Motor neuron (in vitro differentiated cells): ENCODE measurements at regions not wholly inside any gene's neighbourhood (a gene's known extent, or its start where the extent isn't known, plus 50 kb on each side); places are given as distances from the start of the nearest gene placed in this dataset.

Experiments
- ATAC-seq, 8 experiments: fragments of 200-7000 bp; cut with Tn5 transposase; replicated peaks in 6 of 8; 2 replicates each; pipeline ENCODE4 v1.8.0; 2021; ENCODE audit warnings: mild to moderate bottlenecking in 8 of 8, moderate library complexity in 8 of 8
- H3K27ac ChIP-seq, 2 donors: fragments of 250-450 bp; sonication (Bioruptor Pico); 2 replicates each; pipeline ENCODE4 v1.9.0; 2021; ENCODE audit warnings: antibody characterized with exemption in 2 of 2, mild to moderate bottlenecking in 2 of 2, moderate library complexity in 1 of 2
- H3K4me1 ChIP-seq, 2 donors: fragments of 250-450 bp; sonication (Bioruptor Pico); replicated peaks in 1 of 2; 2 replicates each; pipeline ENCODE4 v1.6.1; 2021; ENCODE audit warnings: antibody characterized with exemption in 2 of 2, mild to moderate bottlenecking in 2 of 2, moderate library complexity in 1 of 2
- H3K4me3 ChIP-seq, 5 donors: fragments of 250-450 bp; sonication (Bioruptor Pico); 2 replicates each; pipeline ENCODE4 v1.9.0; 2021; ENCODE audit warnings: antibody characterized with exemption in 5 of 5, mild to moderate bottlenecking in 5 of 5, moderate library complexity in 4 of 5
- WGBS, 10 experiments: fragments of 450-650 bp; shearing (Covaris generic); methylation state at CpG; one replicate each; pipeline ENCODE4 v1.0.0; 2022; 5-methylcytosine and 5-hydroxymethylcytosine counted together
- in situ Hi-C, 9 experiments: fragments of 400-800 bp; cut with MboI; loops; one replicate each; pipeline ENCODE4 v1.15.0; 2021; ENCODE audit warnings: low sequenced_read_pairs in 9 of 9, low pct_unique_long_range_greater_than_20kb in 2 of 9; ENCODE audit not compliant: unreplicated experiment in 9 of 9

DNA sequence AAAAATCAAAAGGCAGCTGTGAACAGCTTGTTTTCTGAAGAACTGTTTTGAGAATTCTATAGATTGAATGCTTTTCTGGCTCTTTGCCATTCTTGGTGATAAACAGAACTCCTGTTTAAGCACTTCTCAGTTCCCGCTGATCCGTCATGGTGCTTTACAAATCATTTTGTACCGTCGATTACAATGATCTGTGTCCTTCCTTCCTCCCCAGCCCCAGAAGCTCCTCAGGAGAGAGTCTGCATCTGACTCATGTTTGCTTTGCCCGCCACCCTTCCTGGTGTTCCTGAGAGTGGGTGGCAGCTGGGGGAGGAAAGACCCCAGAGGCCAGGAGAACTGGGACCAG is 538.6 kb upstream of the MARCKS start:
- Histone ChIP-seq H3K27ac (peak overlapping the region; percentile 67 to 89), H3K4me3 (peak overlapping the region in 1 of 5 donors; percentile 10), H3K4me1 (peaks cover 26 to 29% of the 10 kb centered on the region in 2 donors)
- in situ Hi-C loops = no loop called here
- peak in 5 of 8 experiments; percentile 20 to 47 (median 39) for ATAC-seq
- 15 to 96% (median 93%) methylated on average over 3 to 5 of the region's 5 CpGs; no CpG with 5 or more reads in 5 of the 10 experiments for WGBS, 10 experiments

- WGBS, 10 experiments = 60 to 100% (median 80%) methylated on average over 1 to 2 of the region's 2 CpGs; no CpG with 5 or more reads in 1 of the 10 experiments
- Histone ChIP-seq H3K4me3 (no peak overlapping the region), H3K27ac (no peak overlapping the region), H3K4me1 (peaks cover 26 to 29% of the 10 kb centered on the region in 2 donors)
- in situ Hi-C loops = no loop called here
- no peak for ATAC-seq
These were observed 536.5 kb upstream of the MARCKS start for GRCh38 chr6:113320653-113321052.

- in situ Hi-C loops = no loop called here
- ATAC-seq = no peak
These were observed 530.4 kb upstream of the MARCKS start for GRCh38 chr6:113326781-113327180.

GRCh38 chr6:113328886-113329381 is 528.2 kb upstream of the MARCKS start:
- in situ Hi-C loops = no loop called here
- Histone ChIP-seq H3K27ac (no peak overlapping the region), H3K4me3 (no peak overlapping the region), H3K4me1 (peaks cover 11 to 17% of the 10 kb centered on the region in 2 donors)
- peak in 5 of 8 experiments; percentile 57 to 92 (median 84) for ATAC-seq
- 38 to 94% (median 87%) methylated on average over 1 to 4 of the region's 4 CpGs; no CpG with 5 or more reads in 2 of the 10 experiments for WGBS, 10 experiments

More at GRCh38 chr6:113326781-113327180, 530.4 kb upstream of the MARCKS start:
- Histone ChIP-seq H3K27ac (no peak overlapping the region), H3K4me1 (peaks cover 11 to 17% of the 10 kb centered on the region in 2 donors), H3K4me3 (no peak overlapping the region)
- 80 to 100% (median 90%) methylated on average over 1 to 3 of the region's 3 CpGs; no CpG with 5 or more reads in 2 of the 10 experiments for WGBS, 10 experiments

- Histone ChIP-seq H3K4me3 (no peak overlapping the region), H3K27ac (no peak overlapping the region), H3K4me1 (peaks cover 11 to 17% of the 10 kb centered on the region in 2 donors)
- WGBS, 10 experiments = 25 to 100% (median 98%) methylated on average over 1 to 3 of the region's 3 CpGs
- in situ Hi-C loops = no loop called here
- peak in 4 of 8 experiments; percentile 48 to 80 (median 58) for ATAC-seq
These were observed 527.1 kb upstream of the MARCKS start for GRCh38 chr6:113329942-113330635.

DNA sequence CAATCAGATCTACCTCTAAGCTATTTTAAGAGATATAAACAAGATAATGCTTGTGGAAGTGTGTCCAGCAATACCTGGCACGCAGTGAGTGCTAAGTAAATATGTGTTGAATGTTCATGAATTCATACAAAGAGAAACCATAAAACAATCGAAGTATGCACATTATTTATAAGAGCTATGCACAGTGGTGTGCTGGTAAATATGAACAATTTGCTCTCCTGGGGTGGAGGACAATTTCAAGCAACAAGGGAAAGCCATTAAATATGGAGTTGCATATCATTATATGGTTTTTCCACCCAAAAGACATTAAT is 526.6 kb upstream of the MARCKS start:
- in situ Hi-C loops = no loop called here
- peaks cover 11 to 17% of the 10 kb centered on the region in 2 donors for H3K4me1 ChIP-seq
- ATAC-seq = peak in 4 of 8 experiments; percentile 21 to 82 (median 72)
- H3K4me3 ChIP-seq = no peak overlapping the region
- 0 to 100% (median 71%) methylated on average over 1 to 2 of the region's 2 CpGs; no CpG with 5 or more reads in 2 of the 10 experiments for whole genome bisulfite sequencing, 10 experiments
- no peak overlapping the region for H3K27ac ChIP-seq

DNA sequence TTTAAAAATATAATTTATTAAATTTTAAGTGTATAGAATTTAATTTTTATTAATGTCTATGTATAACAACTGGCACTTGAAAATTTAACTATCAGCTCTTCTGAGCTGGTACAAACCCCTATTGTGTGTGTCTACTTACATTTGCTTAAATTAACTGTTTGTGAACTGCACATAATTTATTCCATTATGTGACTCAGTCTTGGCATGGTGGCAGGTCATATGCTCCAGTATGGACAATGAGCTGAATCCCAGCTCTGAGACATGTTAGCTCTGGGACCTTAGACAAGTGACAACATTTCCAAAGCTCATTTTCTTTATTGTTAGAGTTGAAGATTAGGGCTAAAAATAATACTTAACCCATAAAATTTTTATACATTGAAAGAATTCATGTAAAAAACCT is 526.1 kb upstream of the MARCKS start:
- Histone ChIP-seq H3K4me1 (peaks cover 11 to 17% of the 10 kb centered on the region in 2 donors), H3K4me3 (no peak overlapping the region), H3K27ac (no peak overlapping the region)
- in situ Hi-C loops = no loop called here
- ATAC-seq = peak in 7 of 8 experiments; percentile 57 to 72 (median 66)

- no peak overlapping the region for H3K27ac ChIP-seq
- in situ Hi-C loops = no loop called here
These were observed 518.5 kb upstream of the MARCKS start for GRCh38 chr6:113338644-113339043.

GRCh38 chr6:113339209-113339608 is 517.9 kb upstream of the MARCKS start:
- in situ Hi-C loops = no loop called here

More at GRCh38 chr6:113338644-113339043, 518.5 kb upstream of the MARCKS start:
- ATAC-seq = no peak
- no peak overlapping the region for H3K4me3 ChIP-seq
- H3K4me1 ChIP-seq = no peaks in the 10 kb centered on the region

DNA sequence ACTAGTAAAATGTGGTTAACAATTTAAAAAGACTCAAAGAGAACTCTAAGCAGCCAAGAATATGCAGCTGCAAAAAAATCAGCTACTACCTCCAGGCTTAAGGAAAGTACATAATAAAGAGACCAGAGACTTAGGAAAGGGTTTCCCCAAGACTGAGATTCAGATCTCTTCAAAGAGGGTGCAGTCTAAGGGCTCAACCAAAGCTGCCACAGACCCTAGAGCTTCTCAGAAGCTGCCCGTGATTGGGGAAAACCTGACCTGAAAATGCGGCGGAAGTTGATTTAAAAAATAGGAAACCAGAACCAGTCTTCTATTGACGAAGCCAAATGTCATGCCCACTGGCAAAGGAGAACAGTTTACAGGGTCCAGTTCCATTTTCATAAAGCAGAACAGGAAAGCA is 516.8 kb upstream of the MARCKS start:
- no peak for ATAC-seq

More at GRCh38 chr6:113339209-113339608, 517.9 kb upstream of the MARCKS start:
- Histone ChIP-seq H3K4me3 (no peak overlapping the region), H3K4me1 (no peaks in the 10 kb centered on the region), H3K27ac (no peak overlapping the region)
- ATAC-seq = peak in 3 of 8 experiments; percentile 31 to 59 (median 39)

DNA sequence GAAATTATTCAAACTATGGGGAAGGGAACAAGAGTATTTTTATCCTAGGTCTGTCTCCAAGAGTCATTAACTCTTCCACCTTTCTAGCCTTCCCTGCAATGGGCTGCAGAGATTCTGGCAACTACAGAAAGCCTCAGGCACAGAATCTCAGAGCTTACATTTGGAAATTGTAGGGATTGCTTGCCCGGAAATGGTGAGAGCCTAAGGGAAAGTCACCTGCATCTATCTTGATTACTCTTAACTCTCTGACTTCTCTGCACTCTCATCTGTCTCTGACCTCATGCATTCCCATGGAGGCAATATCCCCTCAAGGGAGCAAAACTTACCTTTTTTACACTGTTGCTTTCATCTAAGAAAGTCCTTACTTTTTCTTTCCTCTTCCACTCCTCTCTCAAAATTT is 513.2 kb upstream of the MARCKS start:
- peaks cover 0 to 5% of the 10 kb centered on the region in 2 donors for H3K4me1 ChIP-seq
- no peak overlapping the region for H3K4me3 ChIP-seq
- 0 to 80% (median 42%) methylated on average over 1 of the region's 1 CpG; no CpG with 5 or more reads in 6 of the 10 experiments for WGBS, 10 experiments
- in situ Hi-C loops = no loop called here
- peak in 1 of 8 experiments; percentile 7 for ATAC-seq
- no peak overlapping the region for H3K27ac ChIP-seq

More for the DNA sequence above, 516.8 kb upstream of the MARCKS start:
- in situ Hi-C loops = no loop called here
- 67 to 100% (median 98%) methylated on average over 1 to 4 of the region's 4 CpGs; no CpG with 5 or more reads in 2 of the 10 experiments for WGBS, 10 experiments
- Histone ChIP-seq H3K27ac (no peak overlapping the region), H3K4me3 (no peak overlapping the region), H3K4me1 (no peaks in the 10 kb centered on the region)

DNA sequence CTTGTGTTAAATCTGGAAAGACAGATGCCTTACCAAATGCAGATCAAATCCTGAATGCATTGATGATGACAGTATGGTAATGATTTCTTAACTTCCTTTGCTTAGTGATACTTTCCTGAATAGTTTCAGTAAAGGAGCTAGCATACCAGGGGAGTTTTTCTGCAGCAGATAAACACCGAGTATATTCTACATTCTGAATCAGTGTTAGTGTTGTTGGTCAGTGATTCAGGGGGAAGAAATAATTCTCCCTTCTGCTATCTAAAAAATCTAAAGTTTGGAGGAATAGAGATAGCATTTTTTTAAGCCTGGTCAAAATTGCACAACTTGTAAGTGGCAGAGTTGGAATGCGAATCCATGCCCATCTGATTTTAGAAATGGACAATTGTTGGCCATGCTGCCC is 512.2 kb upstream of the MARCKS start:
- in situ Hi-C loops = no loop called here
- ATAC-seq = no peak

DNA sequence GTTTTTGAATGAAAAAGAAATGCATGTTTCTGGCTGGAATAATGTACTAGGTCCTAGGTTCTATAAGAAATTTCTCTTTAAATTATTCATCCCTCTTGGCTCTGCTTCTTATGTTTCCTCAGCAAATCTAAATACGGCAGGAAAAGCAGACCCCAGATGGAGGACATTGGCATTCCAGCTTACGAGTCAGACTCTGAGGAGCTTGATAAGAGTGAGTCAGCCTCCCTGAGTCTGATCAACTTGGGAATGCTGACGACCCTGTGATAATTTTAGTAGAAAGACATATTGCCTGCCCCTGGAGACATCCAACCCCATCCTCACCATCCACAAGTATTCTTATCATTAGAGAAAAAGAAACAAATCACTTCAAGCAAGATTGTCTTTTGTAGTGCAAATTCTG is 509.7 kb upstream of the MARCKS start:
- Histone ChIP-seq H3K4me3 (no peak overlapping the region), H3K4me1 (peaks cover 0 to 7% of the 10 kb centered on the region in 2 donors), H3K27ac (no peak overlapping the region)
- peak in 4 of 8 experiments; percentile 47 to 61 (median 54) for ATAC-seq
- 17 to 93% (median 62%) methylated on average over 1 to 3 of the region's 3 CpGs; no CpG with 5 or more reads in 2 of the 10 experiments for WGBS, 10 experiments
- in situ Hi-C loops = no loop called here

More for the DNA sequence above, 512.2 kb upstream of the MARCKS start:
- Histone ChIP-seq H3K4me3 (no peak overlapping the region), H3K4me1 (peaks cover 0 to 7% of the 10 kb centered on the region in 2 donors), H3K27ac (no peak overlapping the region)
- WGBS, 10 experiments = 19 to 100% (median 85%) methylated on average over 1 to 2 of the region's 2 CpGs; no CpG with 5 or more reads in 2 of the 10 experiments
